ENCODE measurements at regions not wholly inside any gene's neighbourhood (a gene's known extent, or its start where the extent isn't known, plus 50 kb on each side); places are given as distances from the start of the nearest gene placed in this dataset.

DNA sequence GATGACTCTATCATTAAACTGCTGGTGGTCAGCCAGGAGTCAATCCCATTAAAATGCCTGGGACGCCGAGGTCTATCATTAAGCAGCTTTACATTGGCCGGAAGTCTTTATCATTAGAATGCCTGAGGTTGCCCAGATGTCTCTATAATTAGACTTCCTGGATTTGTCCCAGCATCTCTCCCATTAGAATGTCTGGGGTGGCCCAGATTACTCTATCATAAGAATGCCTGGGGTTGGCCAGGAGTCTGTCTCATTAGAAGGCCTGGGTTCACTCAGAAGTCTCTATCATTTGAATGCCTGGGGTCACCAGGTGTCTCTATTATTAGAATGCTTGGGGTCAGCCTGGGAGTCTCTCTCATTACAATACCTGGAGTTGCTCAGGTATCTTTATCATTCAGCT, 2227.2 kb downstream of the TP53TG3F start:
- DNase-seq, result no peak

DNA sequence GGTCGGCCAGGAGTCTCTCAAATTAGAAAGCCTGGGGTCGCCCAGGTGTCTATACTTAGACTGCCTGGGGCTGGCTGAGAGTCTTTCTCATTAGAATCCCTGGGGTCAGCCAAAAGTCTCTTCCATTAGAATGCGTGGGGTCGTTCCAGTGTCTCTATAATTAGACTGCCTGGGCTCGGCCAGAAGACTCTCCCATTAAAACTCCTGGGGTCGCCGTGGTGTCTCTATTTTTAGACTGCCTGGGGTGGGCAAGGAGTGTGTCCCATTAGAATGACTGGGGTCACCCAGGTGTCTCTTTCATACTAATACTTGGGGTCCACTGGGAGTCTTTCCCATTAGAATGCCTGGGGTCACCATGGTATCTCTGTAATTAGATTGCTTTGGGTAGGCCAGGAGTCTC, 2227.7 kb downstream of the TP53TG3F start:
- no peak for DNase-seq

DNA sequence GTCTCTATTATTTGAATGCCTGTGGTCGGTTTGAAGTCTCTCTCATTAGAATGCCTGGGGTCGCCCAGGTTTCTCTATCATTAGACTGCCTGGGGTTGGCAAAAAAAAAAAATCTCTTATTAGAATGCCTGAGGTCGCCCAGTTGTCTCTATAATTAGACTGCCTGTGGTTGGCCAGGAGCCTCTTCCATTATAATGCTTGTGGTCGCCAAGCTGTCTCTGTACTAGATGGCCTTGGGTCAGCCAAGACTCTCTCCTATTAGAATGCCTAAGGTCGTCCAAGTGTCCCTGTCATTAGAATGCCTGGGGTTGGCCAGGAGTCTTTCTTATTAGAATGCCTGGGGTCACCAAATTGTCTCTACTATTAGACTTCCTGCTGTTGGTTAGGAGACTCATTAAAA, 2228.4 kb downstream of the TP53TG3F start:
- no peak for DNase-seq

DNA sequence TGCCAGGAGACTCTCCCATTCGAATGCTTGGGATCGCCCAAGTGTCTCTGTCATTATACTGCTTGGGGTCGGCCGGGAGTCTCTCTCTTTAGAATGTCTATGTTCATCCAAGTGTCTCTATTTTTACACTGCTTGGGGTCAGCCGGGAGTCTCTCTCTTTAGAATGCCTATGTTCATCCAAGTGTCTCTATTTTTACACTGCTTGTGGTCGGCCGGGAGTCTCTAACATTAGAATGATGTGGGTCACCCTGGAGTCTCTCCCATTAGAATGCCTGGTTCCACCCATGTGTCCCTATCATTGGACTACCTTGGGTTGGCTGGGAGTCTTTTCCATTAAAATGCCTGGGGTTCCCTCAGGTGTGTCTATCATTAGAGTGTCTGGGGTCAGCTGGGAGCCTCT, 2230.4 kb downstream of the TP53TG3F start:
- no peak for DNase-seq

DNA sequence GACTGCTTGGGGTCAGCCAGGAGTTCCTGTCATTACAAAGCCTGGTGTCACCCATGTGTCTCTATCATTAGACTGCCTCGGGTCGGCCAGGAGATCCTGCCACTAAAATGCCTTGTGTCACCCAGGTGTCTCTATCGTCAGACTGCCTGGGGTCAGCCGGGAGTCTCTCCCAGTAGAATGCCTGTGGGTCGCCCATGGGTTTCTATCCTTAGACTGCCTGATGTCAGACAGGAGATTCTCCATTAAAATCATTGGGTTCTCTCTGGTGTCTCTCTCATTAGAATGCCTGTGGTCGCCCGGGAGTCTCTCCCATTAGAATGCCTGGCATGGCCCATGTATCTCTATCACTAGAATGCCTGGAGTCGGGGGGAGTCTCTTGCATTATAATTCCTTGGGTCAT, 2231.0 kb downstream of the TP53TG3F start:
- no peak for DNase-seq

DNA sequence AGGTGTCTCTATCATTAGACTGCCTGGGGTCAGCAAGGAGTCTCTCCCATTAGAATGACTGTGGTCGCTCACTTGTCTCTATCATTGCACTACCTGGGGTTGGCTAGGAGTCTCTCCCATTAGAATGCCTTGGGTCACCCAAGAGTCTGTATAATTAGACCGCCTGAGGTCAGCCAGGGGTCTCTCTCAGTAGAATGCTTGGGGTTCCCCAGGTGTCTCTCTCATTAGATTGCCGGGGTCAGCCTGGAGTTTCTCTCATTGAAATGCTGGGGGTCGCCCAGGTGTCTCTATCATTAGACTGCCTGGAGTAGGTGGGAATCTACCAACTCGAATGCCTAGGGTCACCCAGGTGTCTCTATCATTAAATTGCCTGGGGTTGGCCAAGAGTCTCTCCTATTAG, 2231.6 kb downstream of the TP53TG3F start:
- no peak for DNase-seq

DNA sequence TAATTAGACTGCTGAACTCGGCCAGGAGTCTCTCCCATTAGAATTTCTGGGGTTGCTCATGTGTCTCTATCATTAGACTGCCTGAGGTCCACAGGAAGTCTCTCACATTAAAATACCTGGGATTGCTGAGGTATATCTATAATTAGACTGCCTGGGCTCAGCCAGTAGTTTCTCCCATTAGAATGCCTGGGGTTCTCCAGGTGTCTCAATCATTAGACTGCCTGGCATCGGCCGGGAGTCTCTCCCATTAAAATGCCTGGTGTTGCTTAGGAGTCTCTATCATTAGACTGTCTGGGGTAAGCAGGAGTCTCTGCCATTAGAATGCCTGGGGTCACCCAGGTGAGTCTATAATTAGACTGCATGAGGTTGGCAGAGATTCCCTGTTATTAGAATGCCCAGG, 2233.4 kb downstream of the TP53TG3F start:
- no peak for DNase-seq

DNA sequence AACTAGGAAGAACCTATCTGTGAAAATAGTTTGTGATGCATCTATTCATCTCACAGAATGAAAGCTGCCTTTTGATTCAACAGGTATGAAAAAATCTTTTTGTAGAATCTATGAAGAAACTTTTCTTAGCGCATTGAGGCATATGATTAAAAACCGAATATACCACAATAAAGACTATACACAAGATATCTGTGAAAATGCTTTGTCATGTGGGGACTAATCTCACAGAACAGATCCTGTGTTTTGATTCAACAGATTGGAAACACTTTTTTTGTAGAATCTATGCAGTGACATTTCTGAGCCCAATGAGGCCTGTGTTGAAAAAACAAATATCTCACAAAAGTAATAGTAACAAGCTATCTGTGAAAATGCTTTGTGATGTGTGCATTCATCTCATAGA, 2247.5 kb downstream of the TP53TG3F start:
- DNase-seq, result no peak

DNA sequence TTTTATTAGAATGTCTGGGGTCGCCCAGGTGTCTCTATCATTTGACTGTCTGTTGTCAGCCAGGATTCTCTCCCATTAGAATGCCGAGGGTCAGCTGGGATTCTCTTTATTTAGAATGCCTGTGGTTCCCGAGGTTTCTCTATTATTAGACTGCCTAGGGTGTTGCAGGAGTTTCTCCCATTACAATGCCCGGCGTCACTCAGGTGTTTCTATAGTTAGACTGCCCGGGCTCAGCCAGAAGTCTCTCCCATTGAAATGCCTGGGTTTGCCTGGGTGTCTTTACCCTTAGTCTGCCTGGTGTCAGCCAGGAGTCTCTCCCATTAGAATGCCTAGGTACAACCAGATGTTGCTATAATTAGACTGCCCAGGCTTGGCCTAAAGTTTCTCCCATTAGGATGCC, 2252.0 kb downstream of the TP53TG3F start:
- no peak for DNase-seq

DNA sequence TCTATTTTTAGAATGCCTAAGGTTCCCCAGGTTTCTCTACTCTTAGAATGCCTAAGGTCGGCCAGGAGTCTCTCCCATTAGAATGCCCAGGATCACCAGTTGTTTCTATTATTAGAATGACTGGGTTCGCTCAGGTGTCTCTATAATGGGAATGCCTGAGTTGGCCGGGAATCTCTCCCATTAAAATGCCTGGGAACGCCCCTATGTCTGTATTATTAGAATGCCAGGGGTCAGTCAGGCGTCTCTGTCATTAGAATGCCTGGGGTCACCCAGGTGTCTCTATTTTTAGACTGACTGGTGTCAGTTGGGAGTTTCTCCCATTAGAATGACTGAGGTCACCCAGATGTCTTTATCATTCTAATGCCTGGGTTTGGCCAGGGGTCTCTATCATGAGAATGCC, 2252.5 kb downstream of the TP53TG3F start:
- no peak for DNase-seq

DNA sequence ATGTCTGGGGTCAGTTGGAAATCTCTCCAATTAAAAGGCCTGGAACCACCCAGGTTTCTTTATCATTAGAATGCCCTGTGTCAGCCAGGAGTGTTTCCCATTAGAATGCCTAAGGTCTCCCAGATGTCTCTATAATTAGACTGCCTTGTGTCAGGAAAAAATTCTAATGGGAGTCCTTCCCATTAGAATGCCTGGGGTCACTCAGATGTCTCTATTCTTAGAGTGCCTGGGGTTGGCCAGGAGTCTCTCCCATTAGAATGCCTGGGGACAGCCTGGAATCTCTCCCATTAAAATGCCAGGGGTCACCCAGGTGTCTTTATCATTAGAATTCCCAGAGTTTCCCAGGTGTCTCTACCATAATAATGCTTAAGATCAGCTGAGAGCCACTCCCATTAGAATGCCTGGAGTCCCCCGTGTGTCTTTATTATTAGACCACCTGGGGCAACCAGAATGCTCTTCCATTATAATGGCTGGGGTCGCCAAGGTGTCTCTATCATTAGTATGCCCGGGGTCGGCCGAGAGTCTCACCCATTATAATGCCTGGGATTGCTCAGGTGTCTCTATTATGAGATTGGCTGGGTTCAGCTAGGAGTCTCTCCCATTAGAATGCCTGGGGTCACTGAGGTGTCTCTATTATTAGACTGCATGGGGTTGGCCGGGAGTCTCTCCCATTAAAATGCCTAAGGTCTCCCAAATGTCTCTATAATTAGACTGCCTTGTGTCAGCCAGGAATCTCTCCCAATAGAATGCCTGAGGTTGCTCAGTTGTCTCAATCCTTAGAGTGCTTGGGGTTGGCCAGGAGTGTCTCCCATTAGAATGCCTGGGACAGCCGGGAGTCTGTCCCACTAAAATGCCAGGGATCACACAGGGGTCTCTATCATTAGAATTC, 2254.6 kb downstream of the TP53TG3F start:
- DNase-seq, result no peak

DNA sequence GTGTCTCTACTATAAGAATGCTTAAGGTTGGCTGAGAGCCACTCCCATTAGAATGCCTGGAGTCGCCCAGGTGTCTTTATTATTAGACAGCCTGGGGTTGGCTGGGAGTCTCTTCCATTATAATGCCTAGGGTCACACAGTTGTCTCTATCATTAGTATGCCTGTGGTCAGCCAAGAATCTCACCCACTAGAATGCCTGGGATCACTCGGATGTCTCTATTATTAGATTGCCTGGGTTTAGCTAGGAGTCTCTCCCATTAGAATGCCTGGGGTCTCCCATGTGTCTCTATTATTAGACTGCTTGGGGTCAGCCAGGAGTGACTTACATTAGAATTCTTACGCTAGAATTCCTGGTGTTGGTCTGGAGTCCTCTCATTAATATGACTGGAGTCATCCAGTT, 2255.3 kb downstream of the TP53TG3F start:
- no peak for DNase-seq

DNA sequence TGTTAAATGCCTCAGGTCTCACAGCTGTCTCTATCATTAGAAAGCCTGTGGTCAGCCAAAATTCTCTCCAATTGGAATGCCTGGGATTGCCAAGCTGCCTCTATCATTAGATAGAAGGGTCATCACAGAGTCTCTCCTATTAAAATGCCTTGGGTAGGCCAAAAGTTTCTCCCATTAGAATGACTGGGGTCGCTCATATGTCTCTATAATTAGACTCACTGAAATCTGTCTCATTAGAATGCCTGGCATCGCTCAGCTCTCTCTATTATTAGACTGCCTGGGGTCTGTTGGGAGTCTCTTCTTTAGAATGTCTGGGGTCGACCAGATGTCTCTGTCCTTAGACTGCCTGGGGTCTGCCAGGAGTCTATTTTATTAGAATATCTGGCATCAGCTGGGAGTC, 2265.1 kb downstream of the TP53TG3F start:
- DNase-seq, result no peak

DNA sequence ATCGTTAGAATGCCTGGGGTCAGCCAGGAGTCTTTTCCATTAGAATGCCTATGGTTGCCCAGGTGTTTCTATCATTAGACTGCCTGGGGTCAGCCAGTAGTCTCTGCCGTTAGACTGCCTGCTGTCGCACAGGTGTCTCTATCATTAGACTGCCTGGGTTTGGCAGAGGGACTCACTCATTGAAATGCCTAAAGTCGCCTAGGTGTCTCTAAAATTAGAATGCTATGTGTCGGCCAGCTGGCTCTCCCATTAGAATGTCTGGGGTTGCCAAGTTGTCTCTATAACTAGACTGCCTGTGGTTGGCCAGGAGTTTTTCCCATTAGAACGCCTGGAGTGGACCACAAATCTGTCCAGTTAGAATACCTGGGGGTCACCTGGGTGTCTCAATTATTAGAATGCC, 2266.5 kb downstream of the TP53TG3F start:
- DNase-seq, result no peak

DNA sequence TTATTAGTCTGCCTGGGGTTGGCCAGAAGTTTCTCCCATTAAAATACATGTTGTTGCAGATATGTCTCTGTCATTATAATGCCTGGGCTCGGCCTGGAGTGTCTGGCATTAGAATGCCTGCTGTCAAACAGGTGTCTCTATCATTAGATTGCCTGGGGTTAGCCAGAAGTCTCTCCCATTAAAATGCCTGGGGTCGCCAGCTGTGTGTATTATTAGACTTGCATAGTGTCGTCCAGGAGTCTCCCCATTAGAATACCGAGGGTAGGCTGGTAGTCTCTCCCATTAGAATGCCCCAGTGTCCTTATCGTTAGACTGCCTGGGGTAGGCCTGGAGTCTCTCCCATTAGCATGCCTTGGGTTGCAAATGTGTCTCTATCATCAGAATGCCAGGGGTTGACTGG, 2270.8 kb downstream of the TP53TG3F start:
- no peak for DNase-seq

DNA sequence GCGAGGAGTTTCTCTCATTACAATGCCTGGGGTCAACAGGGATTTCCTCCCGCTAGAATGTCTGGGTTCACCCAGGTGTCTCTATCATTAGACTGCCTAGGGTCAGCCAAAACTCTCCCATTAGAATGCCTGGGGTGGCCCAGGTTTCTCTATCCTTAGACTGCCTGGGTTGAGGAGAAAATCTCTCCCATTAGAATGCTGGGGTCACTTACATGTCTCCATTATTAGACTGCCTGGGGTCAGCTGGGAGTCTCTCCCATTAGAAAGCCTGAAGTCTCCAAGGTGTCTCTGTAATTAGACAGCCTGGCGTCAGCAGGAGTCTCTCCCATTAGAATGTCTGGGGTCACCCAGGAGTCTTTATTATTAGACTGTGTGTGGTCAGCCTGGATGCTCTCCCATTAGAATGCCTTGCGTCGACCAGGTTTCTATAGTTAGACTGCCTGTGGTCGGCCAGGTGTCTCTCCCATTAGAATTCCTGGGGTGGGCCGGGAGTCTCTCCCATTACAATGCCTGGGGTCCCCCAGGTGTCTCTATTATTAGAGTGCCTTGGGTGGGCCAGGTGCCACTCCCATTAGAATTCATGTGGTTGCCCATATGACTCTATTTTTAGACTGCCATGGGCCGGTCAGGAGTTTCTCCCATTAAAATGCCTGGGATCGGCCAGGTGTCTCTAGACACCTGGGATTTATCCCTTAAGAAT, 2272.1 kb downstream of the TP53TG3F start:
- no peak for DNase-seq

DNA sequence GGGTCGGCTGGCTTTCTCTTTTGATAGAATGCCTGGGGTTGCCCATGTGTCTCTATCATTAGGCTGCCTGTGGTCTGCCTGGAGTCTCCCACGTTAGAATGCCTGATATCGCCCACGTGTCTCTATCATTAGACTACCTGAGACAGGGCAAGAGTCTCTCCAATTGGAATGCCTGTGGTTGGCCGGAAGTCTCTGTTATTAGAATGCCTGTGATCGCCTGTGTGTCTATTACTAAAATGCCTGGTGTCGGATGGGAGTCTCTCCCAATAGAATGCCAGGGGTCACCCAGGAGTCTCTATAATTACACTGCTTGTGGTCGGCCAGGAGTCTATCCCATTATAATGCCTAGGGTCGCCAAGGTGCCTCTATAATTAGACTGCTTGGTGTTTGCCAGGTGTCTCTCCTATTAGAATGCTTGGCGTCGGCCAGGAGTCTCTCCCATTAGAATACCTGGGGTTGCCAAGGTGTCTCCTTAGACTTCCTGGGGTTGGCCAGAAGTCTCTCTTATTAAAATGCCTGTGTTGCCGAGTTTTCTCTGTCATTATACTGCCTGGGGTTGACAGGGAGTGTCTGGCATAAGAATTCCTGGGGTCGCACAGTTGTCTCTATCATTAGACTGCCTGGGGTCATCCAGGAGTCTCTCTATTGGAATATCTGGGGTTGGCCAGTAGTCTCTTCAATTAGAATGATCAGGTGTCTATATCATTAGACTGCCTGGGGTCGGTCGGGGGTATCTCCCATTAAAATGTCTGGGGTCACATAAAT, 2272.8 kb downstream of the TP53TG3F start:
- no peak for DNase-seq

DNA sequence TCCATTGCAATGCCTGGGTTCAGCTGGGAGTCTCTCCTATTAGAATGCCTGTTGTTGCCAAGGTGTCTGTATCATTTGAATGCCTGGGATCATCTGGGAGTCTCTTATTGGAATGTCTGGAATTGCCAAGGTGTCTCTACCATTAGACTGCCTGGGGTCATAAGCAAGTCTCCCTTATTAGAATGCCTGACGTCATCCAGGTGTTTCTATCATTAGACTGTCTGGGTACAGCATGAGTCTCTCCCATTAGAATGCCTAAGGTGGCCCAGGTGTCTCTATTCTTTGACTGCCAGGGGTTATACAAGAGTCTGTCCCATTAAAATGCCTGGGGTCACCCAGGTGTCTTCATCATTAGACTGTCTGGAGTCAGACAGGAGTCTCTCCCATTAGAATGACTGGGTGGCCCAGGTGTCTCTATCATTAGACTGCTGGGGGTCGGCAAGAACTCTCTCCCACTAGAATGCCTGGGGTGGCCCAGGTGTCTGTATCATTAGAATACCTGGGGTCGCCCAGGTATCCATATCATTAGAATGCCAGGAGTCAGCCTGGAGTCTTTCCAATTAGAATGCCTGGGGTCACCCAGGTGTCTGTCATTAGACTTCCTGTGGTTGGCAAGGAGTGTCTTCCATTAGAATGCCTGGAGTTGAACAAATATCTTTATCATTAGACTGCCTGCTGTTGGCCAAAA, 2274.0 kb downstream of the TP53TG3F start:
- DNase-seq, result no peak

DNA sequence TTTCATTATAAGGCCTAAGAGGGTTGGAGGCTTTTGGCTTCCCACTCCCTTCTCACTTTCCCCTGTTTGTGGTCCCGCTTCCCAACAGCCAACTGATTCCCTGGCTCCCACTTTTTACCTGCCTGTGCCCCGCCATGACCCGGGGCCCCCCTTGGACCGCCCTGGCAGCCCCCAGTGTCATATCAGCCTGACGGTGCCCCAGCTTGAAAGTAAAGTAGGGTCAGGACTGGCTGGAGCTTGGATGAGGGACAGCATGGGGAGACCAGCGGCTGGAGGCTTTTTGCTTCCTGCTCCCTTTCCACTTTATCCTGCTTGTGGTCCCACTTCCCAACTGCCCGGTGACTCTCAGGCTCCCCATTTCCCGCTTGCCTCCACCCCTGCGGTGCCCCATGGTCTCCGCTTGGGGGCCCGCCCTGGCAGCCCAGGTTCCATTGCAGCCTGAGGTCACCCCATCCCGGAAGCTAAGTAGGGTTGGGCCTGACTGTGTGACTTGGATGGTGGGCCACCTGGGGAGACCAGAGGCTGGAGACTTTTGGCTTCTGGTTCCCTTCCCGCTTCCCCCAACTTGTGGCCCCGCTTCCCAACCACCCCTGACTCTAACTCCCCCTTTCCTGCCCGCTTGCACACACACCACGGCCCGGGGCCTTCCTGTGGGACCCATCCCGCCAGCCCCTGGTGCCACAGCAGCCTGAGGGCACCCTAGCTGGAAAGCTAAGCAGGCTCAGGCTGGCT, 2274.7 kb downstream of the TP53TG3F start:
- DNase-seq, result no peak

DNA sequence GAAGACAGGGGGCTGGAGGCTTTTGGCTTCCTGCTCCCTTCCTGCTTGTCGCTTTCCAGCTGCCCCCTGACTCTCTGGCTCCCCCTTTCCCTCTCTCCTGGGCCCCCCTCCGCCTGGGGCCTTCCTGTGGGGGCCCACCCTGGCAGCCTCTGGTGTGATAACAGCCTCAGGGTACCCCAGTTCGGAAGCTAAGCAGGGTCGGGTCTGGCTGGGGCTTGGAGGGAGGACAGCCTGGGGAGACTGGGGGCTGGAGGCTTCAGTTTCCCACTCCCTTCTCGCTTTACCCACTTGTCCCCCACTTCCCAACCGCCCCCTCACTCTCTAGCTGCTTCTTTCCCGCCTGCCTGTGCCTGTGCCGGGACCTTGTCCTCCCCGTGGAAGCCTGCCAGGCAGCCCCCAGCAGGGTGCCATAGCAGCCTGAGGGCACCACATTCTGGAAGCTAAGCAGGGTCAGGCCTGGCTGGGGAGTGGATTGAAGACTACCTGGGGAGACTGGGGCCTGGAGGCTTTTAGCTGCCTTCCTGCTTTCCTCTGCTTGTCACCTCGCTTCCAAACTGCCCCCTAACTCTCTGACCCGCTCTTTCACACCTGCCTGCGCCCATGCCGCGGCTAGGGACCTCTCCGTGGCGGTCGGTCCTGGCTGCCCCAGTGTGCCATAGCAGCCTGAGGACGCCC, 2275.5 kb downstream of the TP53TG3F start:
- no peak for DNase-seq

DNA sequence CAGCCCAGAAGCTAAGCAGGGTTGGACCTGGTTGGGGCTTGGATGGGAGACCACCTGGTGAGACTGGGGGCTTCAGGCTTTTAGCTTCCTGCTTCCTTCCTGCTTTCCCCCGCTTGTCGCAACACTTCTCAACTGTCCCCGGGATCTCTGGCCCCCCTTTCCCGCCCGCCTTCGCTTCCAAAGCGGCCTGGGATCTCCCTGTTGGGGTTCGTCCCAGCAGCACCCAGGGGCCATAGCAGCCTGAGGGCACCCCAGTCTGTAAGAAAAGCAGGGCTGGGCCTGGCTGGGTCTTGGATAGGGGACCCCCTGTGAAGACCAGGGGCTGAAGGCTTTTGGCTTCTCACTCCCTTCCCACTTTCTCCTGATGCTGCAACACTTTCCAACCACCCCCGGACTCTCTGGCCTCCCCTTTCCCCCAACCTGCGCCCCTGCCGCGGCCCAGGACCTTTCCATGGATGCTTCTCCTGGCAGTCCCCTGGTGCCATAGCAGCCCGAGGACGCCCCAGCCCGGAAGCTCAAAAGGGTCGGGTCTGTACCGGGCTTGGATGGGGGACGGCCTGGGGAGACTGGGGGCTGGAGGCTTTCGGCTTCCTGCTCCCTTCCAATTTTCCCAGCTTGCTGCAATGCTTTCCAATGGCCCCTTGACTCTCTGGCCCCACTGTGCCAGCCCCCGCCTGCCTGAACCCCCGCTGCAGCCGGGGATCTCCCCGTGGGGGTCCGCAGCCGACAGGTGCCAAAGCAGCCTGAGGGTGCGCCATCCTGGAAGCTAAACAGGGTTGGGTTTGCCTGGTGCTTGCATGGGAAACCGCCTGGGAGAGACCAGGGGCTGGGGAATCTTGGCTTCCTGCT, 2276.2 kb downstream of the TP53TG3F start:
- no peak for DNase-seq

Data from SW 1271 (cell line).